Loucy (cell line): ENCODE measurements at regions not wholly inside any gene's neighbourhood (a gene's known extent, or its start where the extent isn't known, plus 50 kb on each side); places are given as distances from the start of the nearest gene placed in this dataset.

Source experiments
- H2AFZ ChIP-seq: fragments of 200-600 bp; sonication (generic); 2 replicates; pipeline ENCODE4 v1.6.0; 2016; ENCODE audit warnings: antibody characterized with exemption, mild to moderate bottlenecking, low read length, moderate library complexity
- H3F3A ChIP-seq: fragments of 200-600 bp; 2 replicates; pipeline ENCODE4 v1.6.0; 2016; ENCODE audit warnings: antibody characterized with exemption, low read depth, mild to moderate bottlenecking
- H3K27me3 ChIP-seq: fragments of 200-600 bp; sonication (generic); 2 replicates; pipeline ENCODE4 v1.6.1; 2014; ENCODE audit warnings: low read length, mild to moderate bottlenecking; ENCODE audit not compliant: insufficient read depth, poor library complexity, severe bottlenecking
- H3K36me3 ChIP-seq: fragments of 200-600 bp; sonication (generic); 2 replicates; pipeline ENCODE4 v1.6.1; 2016; ENCODE audit warnings: low read length; ENCODE audit not compliant: insufficient read depth
- H3K4me1 ChIP-seq: fragments of 200-600 bp; sonication (generic); 2 replicates; pipeline ENCODE4 v1.5.1; 2014; ENCODE audit warnings: low read length, mild to moderate bottlenecking; ENCODE audit not compliant: insufficient read depth, poor library complexity, severe bottlenecking
- H3K4me2 ChIP-seq: fragments of 200-600 bp; sonication (generic); 2 replicates; pipeline ENCODE4 v1.6.0; 2014; ENCODE audit warnings: antibody characterized with exemption, low read length, low read depth, mild to moderate bottlenecking; ENCODE audit not compliant: poor library complexity, severe bottlenecking
- H3K4me3 ChIP-seq: fragments of 200-600 bp; sonication (generic); 2 replicates; pipeline ENCODE4 v1.5.1; 2014; ENCODE audit warnings: low read length, mild to moderate bottlenecking, mixed read lengths; ENCODE audit not compliant: poor library complexity, severe bottlenecking
- H3K79me2 ChIP-seq: fragments of 200-600 bp; sonication (generic); 2 replicates; pipeline ENCODE4 v1.6.1; 2014; ENCODE audit warnings: low read length; ENCODE audit not compliant: insufficient read depth
- H3K9ac ChIP-seq: fragments of 200-600 bp; sonication (generic); 2 replicates; pipeline ENCODE4 v1.6.0; 2014; ENCODE audit warnings: mild to moderate bottlenecking, low read depth, low read length, moderate library complexity; ENCODE audit not compliant: poor library complexity, severe bottlenecking
- H3K9me2 ChIP-seq: fragments of 200-600 bp; sonication (generic); replicated peaks from 2 replicates; pipeline ENCODE4 v1.6.1; 2016; ENCODE audit warnings: low read depth, low read length, mixed read lengths
- H3K9me3 ChIP-seq: fragments of 200-600 bp; sonication (generic); 2 replicates; pipeline ENCODE4 v1.6.1; 2014; ENCODE audit warnings: mild to moderate bottlenecking, antibody characterized with exemption, low read length, low read depth; ENCODE audit not compliant: insufficient read depth
- H4K20me1 ChIP-seq: fragments of 200-600 bp; sonication (generic); 2 replicates; pipeline ENCODE4 v1.6.0; 2014; ENCODE audit warnings: antibody characterized with exemption, low read length, mild to moderate bottlenecking; ENCODE audit not compliant: insufficient read depth, poor library complexity, severe bottlenecking
- CTCF ChIP-seq: fragments of 200-600 bp; sonication (generic); conservative IDR thresholded peaks from 2 replicates; pipeline ENCODE4 v1.5.1; 2014; ENCODE audit warnings: mild to moderate bottlenecking, antibody characterized with exemption, low read length
- EZH2phosphoT487 ChIP-seq: fragments of 200-600 bp; IDR thresholded peaks from 2 replicates; pipeline ENCODE4 v1.6.1; 2018; ENCODE audit warnings: antibody characterized with exemption, mild to moderate bottlenecking, moderate library complexity, borderline replicate concordance

DNA sequence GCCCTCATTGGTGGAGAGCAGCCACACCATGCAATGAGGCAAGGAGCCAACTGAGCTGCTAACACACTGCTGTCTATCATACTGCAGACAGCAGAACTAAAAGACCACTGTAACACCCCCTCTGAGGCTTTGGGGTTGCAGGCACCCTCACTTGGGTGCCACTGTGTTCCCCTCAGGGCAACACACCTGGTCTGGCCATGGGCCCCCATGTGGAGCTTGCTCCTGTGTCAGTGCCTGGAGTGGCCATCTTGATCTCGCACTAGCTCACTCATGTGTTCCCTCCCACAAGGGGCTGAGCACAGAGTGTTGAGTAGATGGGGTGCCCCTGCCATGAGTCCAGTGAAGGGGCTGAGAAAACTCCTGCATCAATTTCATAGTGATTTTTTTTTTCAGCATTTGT is 532.4 kb upstream of the FTMT start:
- Histone ChIP-seq H3K4me2 (no peak overlapping the region), H3K9me3 (no peaks in the 10 kb centered on the region), H3K79me2 (no peaks in the 10 kb centered on the region), H3K9me2 (no peaks in the 10 kb centered on the region), H4K20me1 (no peaks in the 10 kb centered on the region), H3K9ac (no peak overlapping the region), H3K4me1 (no peaks in the 10 kb centered on the region), H3F3A (no peaks in the 10 kb centered on the region), H3K36me3 (no peaks in the 10 kb centered on the region), H3K27me3 (no peaks in the 10 kb centered on the region), H2AFZ (no peak overlapping the region), H3K4me3 (no peak overlapping the region)
- TF ChIP-seq CTCF (no peak), EZH2phosphoT487 (no peak)

- H3K9me2 ChIP-seq, result no peaks in the 10 kb centered on the region
- H3K79me2 ChIP-seq, result no peaks in the 10 kb centered on the region
- H3K27me3 ChIP-seq, result no peaks in the 10 kb centered on the region
- no peak overlapping the region for H3K9ac ChIP-seq
- H3K9me3 ChIP-seq, result no peaks in the 10 kb centered on the region
- TF ChIP-seq EZH2phosphoT487 (no peak), CTCF (no peak)
- H3K4me3 ChIP-seq, result no peak overlapping the region
- H3K4me1 ChIP-seq, result no peaks in the 10 kb centered on the region
- no peaks in the 10 kb centered on the region for H3K36me3 ChIP-seq
- H3K4me2 ChIP-seq, result no peak overlapping the region
- H2AFZ ChIP-seq, result no peak overlapping the region
- no peaks in the 10 kb centered on the region for H4K20me1 ChIP-seq
- no peaks in the 10 kb centered on the region for H3F3A ChIP-seq
These were observed 525.8 kb upstream of the FTMT start for GRCh38 chr5:121325930-121326329.

DNA sequence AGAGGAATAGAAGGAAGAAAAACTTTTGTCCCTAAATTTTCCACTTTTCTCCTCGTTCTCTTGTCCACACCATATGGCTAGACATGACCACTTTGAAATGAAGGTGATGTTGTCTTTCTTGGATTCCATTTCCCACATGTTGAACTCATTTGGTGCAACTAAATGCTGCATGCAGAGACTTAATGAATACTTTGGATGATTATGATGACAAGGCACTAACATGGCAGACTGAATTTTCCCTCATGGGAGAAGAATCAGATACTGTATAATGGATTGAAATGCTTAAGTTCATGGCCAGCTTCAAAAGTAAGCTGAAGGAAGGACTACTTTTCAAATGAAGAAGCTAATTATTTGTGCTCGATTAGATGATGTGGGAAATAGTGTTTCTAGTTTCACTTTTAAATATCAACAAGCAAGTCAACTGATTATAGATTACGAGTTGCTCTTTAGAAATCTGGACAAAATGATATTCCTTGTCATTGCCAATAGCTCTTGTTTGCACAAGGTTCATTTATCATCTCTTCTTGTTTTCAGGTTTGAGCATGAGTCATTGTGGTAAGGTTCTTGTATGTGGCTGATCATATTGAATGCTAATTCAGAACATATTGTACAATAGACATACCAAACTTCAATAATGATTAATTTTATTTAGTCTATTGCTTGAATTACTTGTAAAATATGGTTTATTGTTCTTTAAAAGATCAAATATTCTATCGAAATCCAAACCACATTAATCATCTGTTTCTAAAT is 501.3 kb upstream of the FTMT start:
- Histone ChIP-seq H3K9ac (no peak overlapping the region), H3F3A (no peaks in the 10 kb centered on the region)
- TF ChIP-seq EZH2phosphoT487 (no peak), CTCF (no peak)

More for the DNA sequence above, 501.3 kb upstream of the FTMT start:
- no peak overlapping the region for H2AFZ ChIP-seq
- H3K9me3 ChIP-seq, result no peaks in the 10 kb centered on the region
- no peaks in the 10 kb centered on the region for H3K4me1 ChIP-seq
- H3K27me3 ChIP-seq, result no peaks in the 10 kb centered on the region
- H3K4me2 ChIP-seq, result no peak overlapping the region
- H3K36me3 ChIP-seq, result no peaks in the 10 kb centered on the region
- no peaks in the 10 kb centered on the region for H4K20me1 ChIP-seq
- no peaks in the 10 kb centered on the region for H3K79me2 ChIP-seq
- H3K9me2 ChIP-seq, result no peaks in the 10 kb centered on the region
- H3K4me3 ChIP-seq, result no peak overlapping the region
